ENCODE measurements at regions not wholly inside any gene's neighbourhood (a gene's known extent, or its start where the extent isn't known, plus 50 kb on each side); places are given as distances from the start of the nearest gene placed in this dataset.

DNA sequence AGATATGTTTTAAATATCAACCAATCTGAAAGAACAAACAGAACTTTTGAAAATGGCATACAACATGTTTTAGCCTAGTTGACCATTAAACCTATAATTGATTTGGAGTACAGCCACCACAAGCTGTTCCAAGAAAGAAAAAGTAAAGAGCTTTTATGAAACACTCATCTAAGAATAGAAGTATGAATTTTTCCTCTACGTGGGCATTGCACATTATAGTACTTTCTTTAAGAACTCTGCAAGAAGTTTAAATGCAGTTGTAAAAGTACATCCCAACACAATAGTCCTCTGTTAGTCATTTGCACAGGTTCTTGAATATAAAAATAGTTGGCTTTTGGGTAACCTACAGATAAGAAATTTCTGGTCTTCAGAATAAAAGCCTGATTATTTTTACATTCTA lies 933.6 kb upstream of the ADGRL3 start:
- Mint-ChIP-seq H3K9me3 (peaks cover 11% of the 10 kb centered on the region), H3K36me3 (ENCODE audit: low read depth) (no peaks in the 10 kb centered on the region), H3K27ac (no peak overlapping the region), H3K27me3 (no peaks in the 10 kb centered on the region), H3K4me1 (no peaks in the 10 kb centered on the region), H3K4me3 (no peak overlapping the region)
- ChIA-PET POLR2A (no interaction called here), CTCF (no interaction called here)
- DNase-seq = no peak

- Mint-ChIP-seq H3K27me3 (no peaks in the 10 kb centered on the region), H3K36me3 (ENCODE audit: low read depth) (no peaks in the 10 kb centered on the region), H3K4me3 (no peak overlapping the region), H3K4me1 (no peaks in the 10 kb centered on the region), H3K27ac (no peak overlapping the region), H3K9me3 (peaks cover 23% of the 10 kb centered on the region)
- ChIA-PET CTCF (no interaction called here), POLR2A (no interaction called here)
- no peak for DNase-seq
Observed at GRCh38 chr4:60296386-60296785, 903.7 kb upstream of the ADGRL3 start.

DNA sequence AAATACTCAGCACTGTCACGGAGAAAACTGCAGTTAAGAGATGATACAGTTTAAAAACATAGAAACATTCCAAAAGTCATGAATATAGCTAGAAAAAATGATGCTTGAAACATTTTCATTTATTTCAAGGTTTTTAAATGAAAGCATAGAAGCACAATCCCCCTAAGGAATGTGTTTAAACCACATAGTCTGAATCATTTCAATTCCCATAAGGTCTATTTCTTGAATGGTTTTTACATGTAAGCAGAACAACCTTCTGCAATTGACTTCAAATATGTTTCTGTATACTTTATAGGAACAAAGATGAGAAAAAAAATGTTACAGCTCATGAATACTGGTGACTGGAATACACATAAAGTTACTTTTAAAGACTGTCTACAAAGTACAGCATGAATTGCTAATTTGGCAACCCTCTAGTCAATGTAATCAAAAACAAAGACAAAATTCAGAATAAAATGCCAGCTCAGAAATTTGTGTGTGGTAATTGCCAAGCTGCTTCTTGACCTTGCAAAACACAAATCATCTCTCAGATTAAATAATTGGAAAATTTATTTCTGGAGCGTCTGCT lies 886.4 kb upstream of the ADGRL3 start:
- Mint-ChIP-seq H3K4me1 (no peaks in the 10 kb centered on the region), H3K9me3 (peaks cover 7% of the 10 kb centered on the region), H3K4me3 (no peak overlapping the region), H3K36me3 (ENCODE audit: low read depth) (no peaks in the 10 kb centered on the region), H3K27me3 (no peaks in the 10 kb centered on the region), H3K27ac (no peak overlapping the region)
- no peak for DNase-seq
- ChIA-PET CTCF (no interaction called here), POLR2A (no interaction called here)

- H3K4me3 Mint-ChIP-seq = no peak overlapping the region
- no peaks in the 10 kb centered on the region for H3K27me3 Mint-ChIP-seq
- CTCF ChIA-PET = no interaction called here
- DNase-seq = no peak
- no peaks in the 10 kb centered on the region for H3K4me1 Mint-ChIP-seq
- no peaks in the 10 kb centered on the region for H3K36me3 Mint-ChIP-seq (ENCODE audit: low read depth)
- peaks cover 7% of the 10 kb centered on the region for H3K9me3 Mint-ChIP-seq
- POLR2A ChIA-PET = no interaction called here
- no peak overlapping the region for H3K27ac Mint-ChIP-seq
Observed at GRCh38 chr4:60314416-60314815, 885.7 kb upstream of the ADGRL3 start.

- no peaks in the 10 kb centered on the region for H3K4me1 Mint-ChIP-seq
- H3K27me3 Mint-ChIP-seq = no peaks in the 10 kb centered on the region
- H3K4me3 Mint-ChIP-seq = no peak overlapping the region
- CTCF ChIA-PET = no interaction called here
- no peaks in the 10 kb centered on the region for H3K36me3 Mint-ChIP-seq (ENCODE audit: low read depth)
- no peak for DNase-seq
- no peak overlapping the region for H3K27ac Mint-ChIP-seq
- POLR2A ChIA-PET = no interaction called here
- H3K9me3 Mint-ChIP-seq = peaks cover 7% of the 10 kb centered on the region
Observed at GRCh38 chr4:60315586-60315985, 884.5 kb upstream of the ADGRL3 start.

DNA sequence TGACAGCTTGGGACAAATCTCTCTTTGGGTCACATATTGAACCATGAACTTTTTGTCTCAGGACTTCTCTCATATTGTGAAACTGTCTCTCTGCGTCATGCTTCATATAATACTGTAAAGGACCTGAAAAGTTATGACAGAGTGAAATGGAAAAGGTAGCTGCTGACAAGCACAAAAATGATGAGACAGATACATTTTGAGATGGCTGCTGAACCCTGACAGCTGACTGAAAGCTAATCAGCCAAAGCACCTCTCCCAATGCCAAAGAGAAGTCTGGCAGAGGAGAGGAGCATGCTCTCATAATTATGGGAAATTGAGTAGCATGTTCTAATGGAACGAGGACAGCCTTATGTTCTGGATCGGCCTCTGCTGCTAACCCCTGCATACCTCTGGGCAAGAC lies 873.4 kb upstream of the ADGRL3 start:
- H3K4me1 Mint-ChIP-seq = no peaks in the 10 kb centered on the region
- no peaks in the 10 kb centered on the region for H3K27me3 Mint-ChIP-seq
- H3K4me3 Mint-ChIP-seq = no peak overlapping the region
- no peaks in the 10 kb centered on the region for H3K36me3 Mint-ChIP-seq (ENCODE audit: low read depth)
- peaks cover 2% of the 10 kb centered on the region for H3K9me3 Mint-ChIP-seq
- DNase-seq = no peak
- POLR2A ChIA-PET = no interaction called here
- CTCF ChIA-PET = no interaction called here
- H3K27ac Mint-ChIP-seq = no peak overlapping the region

DNA sequence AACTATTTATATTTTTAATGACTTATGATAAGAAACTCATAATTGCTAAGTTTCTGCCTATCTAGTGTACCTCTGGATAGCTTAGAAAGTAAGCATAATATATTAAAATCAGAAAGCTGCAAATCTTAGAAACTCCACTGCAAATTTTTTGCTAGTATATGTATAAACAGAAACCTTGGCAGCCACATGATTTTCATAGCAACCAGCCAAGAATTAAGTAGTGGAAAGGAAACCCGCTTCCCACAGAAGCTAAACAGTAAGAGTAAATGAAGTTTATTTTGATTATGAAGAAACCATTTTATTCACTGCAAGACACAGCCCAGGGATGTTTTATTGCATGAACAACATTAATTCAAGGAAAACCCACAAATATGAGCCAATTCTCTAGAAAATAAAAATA lies 872.5 kb upstream of the ADGRL3 start:
- Mint-ChIP-seq H3K4me3 (no peak overlapping the region), H3K27me3 (no peaks in the 10 kb centered on the region), H3K4me1 (no peaks in the 10 kb centered on the region), H3K36me3 (ENCODE audit: low read depth) (no peaks in the 10 kb centered on the region), H3K9me3 (peaks cover 2% of the 10 kb centered on the region), H3K27ac (no peak overlapping the region)
- DNase-seq = no peak
- ChIA-PET CTCF (no interaction called here), POLR2A (no interaction called here)

GRCh38 chr4:60344908-60345307 lies 855.2 kb upstream of the ADGRL3 start:
- H3K9me3 Mint-ChIP-seq = peaks cover under 1% of the 10 kb centered on the region
- POLR2A ChIA-PET = no interaction called here
- no peaks in the 10 kb centered on the region for H3K4me1 Mint-ChIP-seq
- no peak overlapping the region for H3K4me3 Mint-ChIP-seq
- CTCF ChIA-PET = no interaction called here
- no peak overlapping the region for H3K27ac Mint-ChIP-seq
- H3K36me3 Mint-ChIP-seq (ENCODE audit: low read depth) = no peaks in the 10 kb centered on the region
- DNase-seq = no peak
- H3K27me3 Mint-ChIP-seq = no peaks in the 10 kb centered on the region

DNA sequence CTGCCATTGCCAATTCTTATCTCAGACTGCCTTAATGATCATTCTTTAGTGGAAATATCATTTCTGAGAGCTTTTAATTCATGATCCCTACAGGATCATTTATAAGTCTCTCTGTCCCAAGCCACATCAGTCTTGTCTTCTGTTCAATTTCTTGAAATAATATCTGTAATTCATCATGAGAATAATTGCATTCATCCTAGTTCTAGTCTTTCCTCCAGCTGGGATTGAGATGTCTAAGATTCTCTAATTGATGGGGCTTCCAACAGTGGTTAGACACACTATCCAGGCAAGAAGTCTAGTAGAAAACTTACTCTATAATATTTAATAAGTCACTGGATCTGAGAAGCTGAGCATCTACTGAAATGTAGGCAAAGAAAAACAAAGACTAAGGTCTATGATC lies 854.7 kb upstream of the ADGRL3 start:
- peaks cover 5% of the 10 kb centered on the region for H3K9me3 Mint-ChIP-seq
- POLR2A ChIA-PET = no interaction called here
- H3K4me3 Mint-ChIP-seq = no peak overlapping the region
- H3K27me3 Mint-ChIP-seq = no peaks in the 10 kb centered on the region
- H3K27ac Mint-ChIP-seq = no peak overlapping the region
- DNase-seq = no peak
- H3K36me3 Mint-ChIP-seq (ENCODE audit: low read depth) = no peaks in the 10 kb centered on the region
- CTCF ChIA-PET = no interaction called here
- H3K4me1 Mint-ChIP-seq = no peaks in the 10 kb centered on the region

DNA sequence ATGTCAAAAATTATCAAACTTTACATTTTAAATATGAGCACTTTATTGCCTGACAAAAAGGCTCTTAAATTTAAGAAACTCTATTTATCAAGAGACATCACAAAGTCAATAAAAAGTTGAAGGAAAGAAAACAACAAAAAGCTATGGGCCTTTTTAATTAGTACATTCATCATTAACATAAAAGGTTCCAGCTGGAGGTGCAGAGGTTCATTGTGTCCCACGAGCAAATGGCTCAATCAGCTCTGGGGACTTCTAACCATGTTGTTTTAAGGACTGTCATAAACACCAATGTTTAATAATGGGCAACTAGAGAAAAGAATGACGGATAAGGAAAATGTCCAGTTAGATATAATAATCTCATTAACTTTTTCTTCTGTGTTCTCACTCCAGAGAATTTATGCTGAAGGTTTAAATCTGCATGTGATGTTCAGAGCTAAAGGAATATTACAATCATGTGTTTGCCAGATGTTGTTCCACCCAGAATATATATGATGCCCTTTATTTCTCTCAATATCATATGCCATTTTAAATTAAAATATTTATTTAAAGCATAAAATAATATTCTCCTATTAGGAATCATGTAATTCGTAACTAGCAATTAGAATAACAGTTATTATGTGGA lies 840.3 kb upstream of the ADGRL3 start:
- no peak for DNase-seq
- Mint-ChIP-seq H3K4me3 (no peak overlapping the region), H3K4me1 (no peaks in the 10 kb centered on the region), H3K27me3 (no peaks in the 10 kb centered on the region), H3K27ac (no peak overlapping the region), H3K9me3 (peaks cover 7% of the 10 kb centered on the region), H3K36me3 (ENCODE audit: low read depth) (no peaks in the 10 kb centered on the region)
- POLR2A ChIA-PET = no interaction called here
- CTCF ChIA-PET = no interaction called here

- H3K9me3 Mint-ChIP-seq = peaks cover 7% of the 10 kb centered on the region
- ChIA-PET CTCF (no interaction called here), POLR2A (no interaction called here)
- no peak overlapping the region for H3K4me3 Mint-ChIP-seq
- H3K36me3 Mint-ChIP-seq (ENCODE audit: low read depth) = no peaks in the 10 kb centered on the region
- DNase-seq = no peak
- H3K4me1 Mint-ChIP-seq = no peaks in the 10 kb centered on the region
- no peak overlapping the region for H3K27ac Mint-ChIP-seq
- H3K27me3 Mint-ChIP-seq = no peaks in the 10 kb centered on the region
Observed at GRCh38 chr4:60365176-60365575, 835.0 kb upstream of the ADGRL3 start.

GRCh38 chr4:60366661-60367060 lies 833.5 kb upstream of the ADGRL3 start:
- DNase-seq = no peak
- no peaks in the 10 kb centered on the region for H3K36me3 Mint-ChIP-seq (ENCODE audit: low read depth)

GRCh38 chr4:60368986-60369385 lies 831.1 kb upstream of the ADGRL3 start:
- Mint-ChIP-seq H3K4me3 (no peak overlapping the region), H3K36me3 (ENCODE audit: low read depth) (no peaks in the 10 kb centered on the region), H3K4me1 (no peaks in the 10 kb centered on the region), H3K27ac (no peak overlapping the region), H3K27me3 (no peaks in the 10 kb centered on the region), H3K9me3 (peaks cover 2% of the 10 kb centered on the region)
- ChIA-PET POLR2A (no interaction called here), CTCF (no interaction called here)
- no peak for DNase-seq

More at GRCh38 chr4:60366661-60367060, 833.5 kb upstream of the ADGRL3 start:
- CTCF ChIA-PET = no interaction called here
- Mint-ChIP-seq H3K4me1 (no peaks in the 10 kb centered on the region), H3K27me3 (no peaks in the 10 kb centered on the region), H3K4me3 (no peak overlapping the region), H3K9me3 (peaks cover 3% of the 10 kb centered on the region), H3K27ac (no peak overlapping the region)
- POLR2A ChIA-PET = no interaction called here

- POLR2A ChIA-PET = no interaction called here
- no peak for DNase-seq
- no peak overlapping the region for H3K27ac Mint-ChIP-seq
- H3K4me1 Mint-ChIP-seq = no peaks in the 10 kb centered on the region
- CTCF ChIA-PET = no interaction called here
- no peaks in the 10 kb centered on the region for H3K36me3 Mint-ChIP-seq (ENCODE audit: low read depth)
- peaks cover 5% of the 10 kb centered on the region for H3K9me3 Mint-ChIP-seq
- H3K27me3 Mint-ChIP-seq = no peaks in the 10 kb centered on the region
- H3K4me3 Mint-ChIP-seq = no peak overlapping the region
Observed at GRCh38 chr4:60378010-60378409, 822.1 kb upstream of the ADGRL3 start.

- Mint-ChIP-seq H3K4me3 (no peak overlapping the region), H3K36me3 (ENCODE audit: low read depth) (no peaks in the 10 kb centered on the region), H3K4me1 (no peaks in the 10 kb centered on the region), H3K27me3 (no peaks in the 10 kb centered on the region), H3K9me3 (peaks cover 6% of the 10 kb centered on the region), H3K27ac (no peak overlapping the region)
- DNase-seq = no peak
- ChIA-PET POLR2A (no interaction called here), CTCF (no interaction called here)
Observed at GRCh38 chr4:60384516-60384915, 815.6 kb upstream of the ADGRL3 start.
